ENCODE measurements at regions not wholly inside any gene's neighbourhood (a gene's known extent, or its start where the extent isn't known, plus 50 kb on each side); places are given as distances from the start of the nearest gene placed in this dataset.

- Histone ChIP-seq H3K27me3 (ENCODE audit: insufficient read depth, low read depth, low read length) (no peaks in the 10 kb centered on the region), H3K9me2 (ENCODE audit: insufficient read depth, low read length) (no peaks in the 10 kb centered on the region), H3K79me2 (replicated peaks; ENCODE audit: insufficient read depth, low read length) (no peaks in the 10 kb centered on the region), H3F3A (ENCODE audit: insufficient read depth, low read length, poor library complexity, severe bottlenecking) (no peaks in the 10 kb centered on the region), H4K20me1 (ENCODE audit: insufficient read depth) (no peaks in the 10 kb centered on the region), H3K27ac (ENCODE audit: low read length) (no peak overlapping the region), H2AFZ (ENCODE audit: low read depth, low read length) (no peak overlapping the region), H3K36me3 (ENCODE audit: insufficient read depth, low read length) (no peaks in the 10 kb centered on the region), H3K4me2 (ENCODE audit: low read length) (no peak overlapping the region), H3K9me3 (ENCODE audit: low read length) (no peaks in the 10 kb centered on the region), H3K9ac (ENCODE audit: low read length) (no peak overlapping the region), H3K4me3 (ENCODE audit: low read length) (no peak overlapping the region)
- TF ChIP-seq POLR2AphosphoS5 (IDR thresholded peaks at IDR 0.05), result no peak
- TF ChIP-seq REST (IDR thresholded peaks at IDR 0.05; ENCODE audit: borderline replicate concordance), result no peak
- TF ChIP-seq MXI1 (conservative IDR thresholded peaks at IDR 0.05; ENCODE audit: poor library complexity, severe bottlenecking), result no peak
- TF ChIP-seq RAD21 (conservative IDR thresholded peaks at IDR 0.05), result no peak
- TF ChIP-seq, protein P1, sequence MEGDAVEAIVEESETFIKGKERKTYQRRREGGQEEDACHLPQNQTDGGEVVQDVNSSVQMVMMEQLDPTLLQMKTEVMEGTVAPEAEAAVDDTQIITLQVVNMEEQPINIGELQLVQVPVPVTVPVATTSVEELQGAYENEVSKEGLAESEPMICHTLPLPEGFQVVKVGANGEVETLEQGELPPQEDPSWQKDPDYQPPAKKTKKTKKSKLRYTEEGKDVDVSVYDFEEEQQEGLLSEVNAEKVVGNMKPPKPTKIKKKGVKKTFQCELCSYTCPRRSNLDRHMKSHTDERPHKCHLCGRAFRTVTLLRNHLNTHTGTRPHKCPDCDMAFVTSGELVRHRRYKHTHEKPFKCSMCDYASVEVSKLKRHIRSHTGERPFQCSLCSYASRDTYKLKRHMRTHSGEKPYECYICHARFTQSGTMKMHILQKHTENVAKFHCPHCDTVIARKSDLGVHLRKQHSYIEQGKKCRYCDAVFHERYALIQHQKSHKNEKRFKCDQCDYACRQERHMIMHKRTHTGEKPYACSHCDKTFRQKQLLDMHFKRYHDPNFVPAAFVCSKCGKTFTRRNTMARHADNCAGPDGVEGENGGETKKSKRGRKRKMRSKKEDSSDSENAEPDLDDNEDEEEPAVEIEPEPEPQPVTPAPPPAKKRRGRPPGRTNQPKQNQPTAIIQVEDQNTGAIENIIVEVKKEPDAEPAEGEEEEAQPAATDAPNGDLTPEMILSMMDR (IDR thresholded peaks at IDR 0.05; ENCODE audit: poor library complexity, severe bottlenecking), result no peak
- TF ChIP-seq SMC3 (conservative IDR thresholded peaks at IDR 0.05; ENCODE audit: poor library complexity), result no peak
- TF ChIP-seq EZH2 (IDR thresholded peaks at IDR 0.05; ENCODE audit: borderline replicate concordance, insufficient read depth, low read length, poor library complexity, severe bottlenecking), result no peak
- no peak for TF ChIP-seq TAF1 (IDR thresholded peaks at IDR 0.05; ENCODE audit: low read depth)
- TF ChIP-seq EP300 (conservative IDR thresholded peaks at IDR 0.05; ENCODE audit: poor library complexity, severe bottlenecking), result no peak
Measured at GRCh38 chr7:10085231-10085630, 888.4 kb upstream of the PHF14 start.

DNA sequence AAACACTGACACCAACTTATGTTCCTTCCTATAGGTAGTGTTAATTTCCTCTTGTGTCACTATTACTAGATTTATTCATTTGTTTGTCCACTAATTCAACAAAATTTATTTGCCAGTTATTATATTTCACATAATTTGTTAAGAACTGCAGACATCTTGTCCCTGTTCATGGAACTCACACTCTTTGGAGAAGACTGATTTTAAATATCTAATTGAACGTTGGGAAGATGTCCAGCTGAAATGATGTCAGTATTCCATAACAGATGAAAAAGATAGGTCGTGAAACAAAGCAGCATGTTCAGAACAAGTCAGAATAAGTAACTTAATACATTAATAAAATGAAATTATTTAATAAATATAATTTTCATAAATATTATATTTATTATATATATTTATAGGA, 873.1 kb upstream of the PHF14 start:
- H3K27ac ChIP-seq (ENCODE audit: low read length), result no peak overlapping the region
- no peak overlapping the region for H3K4me3 ChIP-seq (ENCODE audit: low read length)
- no peaks in the 10 kb centered on the region for H3K9me2 ChIP-seq (ENCODE audit: insufficient read depth, low read length)
- H4K20me1 ChIP-seq (ENCODE audit: insufficient read depth), result no peaks in the 10 kb centered on the region
- no peak overlapping the region for H3K4me2 ChIP-seq (ENCODE audit: low read length)
- no peak overlapping the region for H3K9ac ChIP-seq (ENCODE audit: low read length)
- no peaks in the 10 kb centered on the region for H3K27me3 ChIP-seq (ENCODE audit: insufficient read depth, low read depth, low read length)
- no peaks in the 10 kb centered on the region for H3K79me2 ChIP-seq (replicated peaks; ENCODE audit: insufficient read depth, low read length)
- no peak overlapping the region for H2AFZ ChIP-seq (ENCODE audit: low read depth, low read length)
- TF ChIP-seq, protein P1 (IDR thresholded peaks at IDR 0.05; ENCODE audit: poor library complexity, severe bottlenecking), result no peak
- TF ChIP-seq EZH2 (IDR thresholded peaks at IDR 0.05; ENCODE audit: borderline replicate concordance, insufficient read depth, low read length, poor library complexity, severe bottlenecking), result no peak
- no peak for TF ChIP-seq RAD21 (conservative IDR thresholded peaks at IDR 0.05)
- TF ChIP-seq SMC3 (conservative IDR thresholded peaks at IDR 0.05; ENCODE audit: poor library complexity), result no peak
- no peak for TF ChIP-seq TAF1 (IDR thresholded peaks at IDR 0.05; ENCODE audit: low read depth)
- no peak for TF ChIP-seq REST (IDR thresholded peaks at IDR 0.05; ENCODE audit: borderline replicate concordance)
- no peak for TF ChIP-seq POLR2AphosphoS5 (IDR thresholded peaks at IDR 0.05)
- TF ChIP-seq MXI1 (conservative IDR thresholded peaks at IDR 0.05; ENCODE audit: poor library complexity, severe bottlenecking), result no peak
- no peak for TF ChIP-seq EP300 (conservative IDR thresholded peaks at IDR 0.05; ENCODE audit: poor library complexity, severe bottlenecking)
- no peaks in the 10 kb centered on the region for H3F3A ChIP-seq (ENCODE audit: insufficient read depth, low read length, poor library complexity, severe bottlenecking)
- no peaks in the 10 kb centered on the region for H3K9me3 ChIP-seq (ENCODE audit: low read length)
- H3K36me3 ChIP-seq (ENCODE audit: insufficient read depth, low read length), result no peaks in the 10 kb centered on the region

All from neural cell (in vitro differentiated cells).